Peyer's patch (tissue), 4 donors: ENCODE measurements at regions not wholly inside any gene's neighbourhood (a gene's known extent, or its start where the extent isn't known, plus 50 kb on each side); places are given as distances from the start of the nearest gene placed in this dataset.

Source experiments
- DNase-seq, 3 donors: peaks; one replicate each; pipeline ENCODE4 v3.0.0-alpha.2; 2017 to 2019
- H3K27ac ChIP-seq, 4 donors: fragments of 200-600 bp; sonication (generic); one replicate each; pipeline ENCODE4 v1.5.1; 2016 to 2019
- H3K27me3 ChIP-seq, 2 donors: fragments of 200-600 bp; sonication (generic); one replicate each; pipeline ENCODE4 v1.5.1; 2019
- H3K36me3 ChIP-seq, 3 donors: fragments of 200-600 bp; sonication (generic); one replicate each; pipeline ENCODE4 v1.5.1; 2016 to 2019
- H3K4me1 ChIP-seq, 4 donors: fragments of 200-600 bp; sonication (generic); one replicate each; pipeline ENCODE4 v1.5.1; 2016 to 2019
- H3K4me3 ChIP-seq, 4 donors: fragments of 200-600 bp; sonication (generic); 1 replicate in 3 of 4; 2 replicates in 1 of 4; pipeline ENCODE4 v1.5.1; 2016 to 2019; ENCODE audit warnings: mild to moderate bottlenecking in 1 of 4
- H3K9me3 ChIP-seq, 4 donors: fragments of 200-600 bp; sonication (generic); one replicate each; pipeline ENCODE4 v1.5.1; 2016 to 2019; ENCODE audit warnings: mild to moderate bottlenecking in 1 of 4
- CTCF ChIP-seq, 6 experiments: fragments of 450-650 bp in 4 of 6; fragments of 200-600 bp in 2 of 6; sonication (generic) in 1 of 6; IDR thresholded peaks; one replicate each; pipeline ENCODE4 v1.5.1; 2017 to 2019; ENCODE audit warnings: antibody characterized with exemption in 6 of 6, mild to moderate bottlenecking in 3 of 6, moderate library complexity in 1 of 6
- POLR2A ChIP-seq, 2 donors: fragments of 450-650 bp; IDR thresholded peaks; one replicate each; pipeline ENCODE4 v1.5.1; 2017; ENCODE audit warnings: antibody characterized with exemption in 2 of 2, mild to moderate bottlenecking in 2 of 2, moderate library complexity in 2 of 2

DNA sequence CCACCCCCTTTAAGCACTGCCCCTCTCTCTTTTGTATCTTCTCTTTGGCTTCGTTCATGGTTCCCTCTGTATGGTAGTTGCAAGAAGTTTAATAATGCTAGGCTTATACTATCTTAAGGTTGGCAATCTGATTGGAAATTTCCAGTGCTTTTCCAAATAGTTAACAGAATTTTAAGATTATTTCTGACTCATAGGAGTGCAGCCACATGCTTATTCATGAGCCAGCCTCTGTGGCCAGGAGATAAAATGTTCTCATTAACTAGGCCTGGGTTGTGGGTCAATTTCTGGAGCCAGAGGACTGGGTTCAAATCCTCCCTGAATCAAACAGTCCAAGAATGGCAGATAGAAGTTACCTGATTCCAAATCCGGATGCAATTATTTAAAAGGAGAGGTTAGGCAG lies 103.1 kb downstream of the ATP6V1G3 start:
- TF ChIP-seq CTCF (IDR thresholded peaks at IDR 0.05) = no peak
- TF ChIP-seq POLR2A (IDR thresholded peaks at IDR 0.05) = no peak
- Histone ChIP-seq H3K9me3 (no peaks in the 10 kb centered on the region), H3K36me3 (no peaks in the 10 kb centered on the region), H3K27me3 (no peaks in the 10 kb centered on the region), H3K4me3 (no peak overlapping the region), H3K27ac (no peak overlapping the region), H3K4me1 (no peaks in the 10 kb centered on the region)
- DNase-seq = no peak

- H3K27ac ChIP-seq = no peak overlapping the region
- no peaks in the 10 kb centered on the region for H3K4me1 ChIP-seq
- no peak for DNase-seq
- TF ChIP-seq POLR2A (IDR thresholded peaks at IDR 0.05) (no peak), CTCF (IDR thresholded peaks at IDR 0.05) (no peak)
- H3K36me3 ChIP-seq = no peaks in the 10 kb centered on the region
- no peaks in the 10 kb centered on the region for H3K27me3 ChIP-seq
- no peak overlapping the region for H3K4me3 ChIP-seq
- no peaks in the 10 kb centered on the region for H3K9me3 ChIP-seq
Observed at GRCh38 chr1:198436276-198436675, 104.2 kb downstream of the ATP6V1G3 start.

DNA sequence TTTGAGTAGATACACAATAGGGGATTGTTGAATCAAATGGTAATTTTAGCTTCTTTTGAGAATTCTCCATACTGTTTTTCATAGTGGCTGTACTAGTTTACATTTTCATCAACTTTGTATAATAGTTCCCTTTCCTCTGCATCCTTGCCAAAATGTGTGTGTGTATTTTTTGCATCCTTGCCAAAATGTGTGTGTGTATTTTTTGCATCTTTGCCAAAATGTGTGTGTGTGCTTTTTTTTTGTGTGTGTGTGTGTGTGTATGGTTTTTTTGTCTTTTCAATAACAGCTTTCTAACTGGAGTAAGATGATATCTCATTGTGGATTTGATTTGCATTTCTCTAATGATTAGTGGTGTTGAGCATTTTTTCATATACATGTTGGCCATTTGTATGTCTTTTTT lies 105.4 kb downstream of the ATP6V1G3 start:
- Histone ChIP-seq H3K27ac (no peak overlapping the region), H3K4me1 (no peaks in the 10 kb centered on the region), H3K27me3 (no peaks in the 10 kb centered on the region), H3K9me3 (no peaks in the 10 kb centered on the region), H3K4me3 (no peak overlapping the region), H3K36me3 (no peaks in the 10 kb centered on the region)
- no peak for TF ChIP-seq CTCF (IDR thresholded peaks at IDR 0.05)
- no peak for TF ChIP-seq POLR2A (IDR thresholded peaks at IDR 0.05)
- no peak for DNase-seq

DNA sequence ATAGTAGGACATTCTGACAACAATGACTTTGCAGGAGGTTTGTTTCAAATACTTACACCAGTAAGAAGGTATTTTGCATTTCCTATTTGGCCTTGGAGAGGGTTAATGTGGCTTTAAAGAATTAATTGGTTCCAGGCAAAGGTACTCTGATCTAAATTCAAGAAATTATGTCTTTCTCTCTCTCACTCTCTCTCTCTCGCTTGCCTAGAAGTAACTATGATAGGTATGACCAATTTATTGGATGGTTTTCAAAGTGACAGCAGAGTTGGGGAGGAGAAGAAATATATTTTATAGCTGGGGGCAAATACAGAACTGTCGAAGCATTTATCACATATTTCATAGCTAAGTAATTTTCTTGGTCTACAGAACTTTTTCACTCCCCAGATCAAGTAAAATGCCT lies 116.0 kb downstream of the ATP6V1G3 start:
- TF ChIP-seq POLR2A (IDR thresholded peaks at IDR 0.05) (no peak), CTCF (IDR thresholded peaks at IDR 0.05) (no peak)
- Histone ChIP-seq H3K27me3 (no peaks in the 10 kb centered on the region), H3K27ac (no peak overlapping the region), H3K9me3 (no peaks in the 10 kb centered on the region), H3K4me3 (no peak overlapping the region), H3K36me3 (no peaks in the 10 kb centered on the region), H3K4me1 (no peaks in the 10 kb centered on the region)
- no peak for DNase-seq

- Histone ChIP-seq H3K36me3 (no peaks in the 10 kb centered on the region), H3K4me3 (no peak overlapping the region), H3K4me1 (no peaks in the 10 kb centered on the region), H3K9me3 (no peaks in the 10 kb centered on the region), H3K27me3 (no peaks in the 10 kb centered on the region), H3K27ac (no peak overlapping the region)
- no peak for DNase-seq
- TF ChIP-seq CTCF (IDR thresholded peaks at IDR 0.05) = no peak
- TF ChIP-seq POLR2A (IDR thresholded peaks at IDR 0.05) = no peak
Observed at GRCh38 chr1:198423673-198424072, 116.8 kb downstream of the ATP6V1G3 start.

- no peak for DNase-seq
- Histone ChIP-seq H3K4me1 (no peaks in the 10 kb centered on the region), H3K27me3 (no peaks in the 10 kb centered on the region), H3K9me3 (no peaks in the 10 kb centered on the region), H3K27ac (no peak overlapping the region), H3K36me3 (no peaks in the 10 kb centered on the region), H3K4me3 (no peak overlapping the region)
- TF ChIP-seq POLR2A (IDR thresholded peaks at IDR 0.05) (no peak), CTCF (IDR thresholded peaks at IDR 0.05) (no peak)
Observed at GRCh38 chr1:198417039-198417438, 123.4 kb downstream of the ATP6V1G3 start.
